CD4-positive, alpha-beta memory T cell (primary cell): ENCODE measurements at regions not wholly inside any gene's neighbourhood (a gene's known extent, or its start where the extent isn't known, plus 50 kb on each side); places are given as distances from the start of the nearest gene placed in this dataset.

Experiments used
- CTCF ChIA-PET: fragments of 350-600 bp; sonication (Branson Sonifier 250); formaldehyde crosslinking; loops from one replicate; lab custom pipeline; 2021; ENCODE audit warnings: inconsistent platforms; ENCODE audit not compliant: partially characterized antibody; lab: Charles Lee
- POLR2A ChIA-PET: fragments of 350-600 bp; sonication (Branson Sonifier 250); formaldehyde crosslinking; loops from one replicate; lab custom pipeline; 2021; ENCODE audit not compliant: partially characterized antibody; lab: Charles Lee
- DNase-seq, 5 donors: peaks; one replicate each; pipeline versions ENCODE4 v3.0.0 to v3.0.0-alpha.2; 2020 to 2022; ENCODE audit warnings: mixed read lengths in 1 of 5
- H3K27ac ChIP-seq: one replicate; pipeline ENCODE4 v1.7.0; 2013; ENCODE audit warnings: low read depth, low read length
- H3K27me3 ChIP-seq: 2 replicates; pipeline ENCODE4 v1.7.0; 2013; ENCODE audit warnings: mild to moderate bottlenecking, low read length, moderate library complexity; ENCODE audit not compliant: insufficient read depth
- H3K36me3 ChIP-seq: 2 replicates; pipeline ENCODE4 v1.7.0; 2013; ENCODE audit warnings: mild to moderate bottlenecking, low read length, moderate library complexity; ENCODE audit not compliant: insufficient read depth
- H3K4me1 ChIP-seq: 2 replicates; pipeline ENCODE4 v1.7.0; 2013; ENCODE audit warnings: mild to moderate bottlenecking, low read length, moderate library complexity; ENCODE audit not compliant: insufficient read depth
- H3K4me3 ChIP-seq, 2 donors: one replicate each; pipeline ENCODE4 v1.7.0; 2013; ENCODE audit warnings: low read length in 2 of 2, mild to moderate bottlenecking in 1 of 2
- H3K9me3 ChIP-seq, 2 donors: one replicate each; pipeline ENCODE4 v1.7.0; 2013; ENCODE audit warnings: low read length in 2 of 2, control low read depth in 1 of 2; ENCODE audit not compliant: control insufficient read depth in 1 of 2
- H3K27ac Mint-ChIP-seq, 7 donors: one replicate each; pipeline ENCODE4 v1.8.0; 2020 to 2021; ENCODE audit warnings: mixed read lengths in 7 of 7, mild to moderate bottlenecking in 6 of 7, inconsistent platforms in 3 of 7, moderate library complexity in 3 of 7
- H3K27me3 Mint-ChIP-seq, 2 donors: one replicate each; pipeline ENCODE4 v1.8.0; 2020 to 2021; ENCODE audit warnings: mixed read lengths in 2 of 2
- H3K36me3 Mint-ChIP-seq, 2 donors: one replicate each; pipeline ENCODE4 v1.8.0; 2020 to 2021; ENCODE audit warnings: mixed read lengths in 2 of 2, inconsistent platforms in 1 of 2, mild to moderate bottlenecking in 1 of 2
- H3K4me1 Mint-ChIP-seq, 4 donors: one replicate each; pipeline ENCODE4 v1.8.0; 2020 to 2021; ENCODE audit warnings: mixed read lengths in 4 of 4, mild to moderate bottlenecking in 1 of 4
- H3K4me3 Mint-ChIP-seq, 8 donors: one replicate each; pipeline ENCODE4 v1.8.0; 2020 to 2021; ENCODE audit warnings: mixed read lengths in 8 of 8, mild to moderate bottlenecking in 7 of 8, moderate library complexity in 6 of 8, inconsistent platforms in 3 of 8
- H3K9me3 Mint-ChIP-seq, 8 donors: one replicate each; pipeline ENCODE4 v1.8.0; 2020 to 2021; ENCODE audit warnings: mixed read lengths in 8 of 8, mild to moderate bottlenecking in 5 of 8, inconsistent platforms in 3 of 8, moderate library complexity in 1 of 8
- intact Hi-C: fragments of 100-400 bp; cut with micrococcal nuclease; formaldehyde crosslinking; loops from one replicate; pipeline ENCODE4 v1.15.1; 2023

- no peaks in the 10 kb centered on the region for H3K4me1 ChIP-seq
- no peak for DNase-seq
- no peak overlapping the region for H3K4me3 ChIP-seq
- Mint-ChIP-seq H3K36me3 (no peaks in the 10 kb centered on the region), H3K27me3 (peaks cover 4 to 6% of the 10 kb centered on the region in 2 donors), H3K9me3 (no peaks in the 10 kb centered on the region), H3K4me3 (no peak overlapping the region), H3K4me1 (no peaks in the 10 kb centered on the region), H3K27ac (no peak overlapping the region)
- CTCF ChIA-PET = no interaction called here
- POLR2A ChIA-PET = no interaction called here
- H3K27ac ChIP-seq = no peak overlapping the region
- H3K27me3 ChIP-seq = no peaks in the 10 kb centered on the region
- intact Hi-C loops = no loop called here
- no peaks in the 10 kb centered on the region for H3K9me3 ChIP-seq
- H3K36me3 ChIP-seq = no peaks in the 10 kb centered on the region
Measured at GRCh38 chr10:62471711-62472110, 97.5 kb downstream of the ZNF365 start.

DNA sequence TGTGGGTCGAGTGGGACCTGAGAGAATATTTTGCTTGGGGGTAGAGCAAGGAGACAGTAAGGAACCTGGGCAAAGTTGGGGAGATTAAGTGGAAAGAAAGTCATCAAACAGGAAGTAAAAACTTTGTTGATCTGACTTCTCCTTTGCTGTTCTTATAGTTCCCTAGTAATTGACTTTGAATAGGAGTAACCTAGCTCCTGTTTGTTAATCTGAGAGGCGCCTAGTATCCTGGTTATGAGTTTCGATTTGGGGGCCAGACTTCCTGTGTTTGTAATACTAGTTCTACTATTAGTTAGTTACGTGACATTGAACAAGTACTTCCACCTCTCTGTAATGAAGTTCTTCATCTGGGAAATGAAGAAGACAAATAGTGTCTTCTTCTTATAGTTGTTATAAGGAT is 99.1 kb downstream of the ZNF365 start:
- CTCF ChIA-PET = no interaction called here
- Mint-ChIP-seq H3K9me3 (peaks cover 0 to 4% (median 0%) of the 10 kb centered on the region in 8 donors), H3K27me3 (peaks cover 4 to 6% of the 10 kb centered on the region in 2 donors), H3K36me3 (peaks cover 0 to 4% of the 10 kb centered on the region in 2 donors), H3K27ac (no peak overlapping the region), H3K4me1 (no peaks in the 10 kb centered on the region), H3K4me3 (no peak overlapping the region)
- Histone ChIP-seq H3K27ac (no peak overlapping the region), H3K36me3 (no peaks in the 10 kb centered on the region), H3K9me3 (no peaks in the 10 kb centered on the region), H3K27me3 (no peaks in the 10 kb centered on the region), H3K4me1 (no peaks in the 10 kb centered on the region), H3K4me3 (no peak overlapping the region)
- no peak for DNase-seq
- intact Hi-C loops = no loop called here
- POLR2A ChIA-PET = no interaction called here

DNA sequence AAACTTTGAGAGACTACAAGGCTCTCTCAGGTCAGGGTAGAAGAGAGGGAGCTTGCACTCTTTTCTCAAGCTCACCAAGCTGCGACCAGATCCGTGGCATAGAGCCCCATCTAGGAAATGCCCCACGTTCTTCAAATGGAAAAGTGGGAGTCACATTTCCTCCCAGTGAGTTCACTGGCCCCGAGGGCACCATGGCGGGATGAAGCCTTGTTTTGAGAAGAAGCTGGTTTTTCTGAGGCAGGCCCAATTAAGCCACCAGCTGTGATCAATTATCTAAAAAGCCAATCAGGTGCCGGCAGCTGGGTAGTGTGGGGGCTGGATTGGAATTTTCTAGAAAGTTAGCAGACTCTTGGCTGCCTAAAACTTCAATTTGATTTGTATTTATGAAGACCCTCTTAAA is 101.4 kb downstream of the ZNF365 start:
- H3K27me3 ChIP-seq = no peaks in the 10 kb centered on the region
- Mint-ChIP-seq H3K27me3 (peaks cover 3 to 6% of the 10 kb centered on the region in 2 donors), H3K4me1 (no peaks in the 10 kb centered on the region), H3K9me3 (peaks cover 0 to 4% (median 0%) of the 10 kb centered on the region in 8 donors), H3K36me3 (peaks cover 0 to 4% of the 10 kb centered on the region in 2 donors), H3K4me3 (no peak overlapping the region), H3K27ac (no peak overlapping the region)
- no peaks in the 10 kb centered on the region for H3K36me3 ChIP-seq
- no peak overlapping the region for H3K4me3 ChIP-seq
- H3K27ac ChIP-seq = no peak overlapping the region
- H3K4me1 ChIP-seq = no peaks in the 10 kb centered on the region
- DNase-seq = no peak
- intact Hi-C loops = no loop called here
- ChIA-PET CTCF (no interaction called here), POLR2A (no interaction called here)
- no peaks in the 10 kb centered on the region for H3K9me3 ChIP-seq

DNA sequence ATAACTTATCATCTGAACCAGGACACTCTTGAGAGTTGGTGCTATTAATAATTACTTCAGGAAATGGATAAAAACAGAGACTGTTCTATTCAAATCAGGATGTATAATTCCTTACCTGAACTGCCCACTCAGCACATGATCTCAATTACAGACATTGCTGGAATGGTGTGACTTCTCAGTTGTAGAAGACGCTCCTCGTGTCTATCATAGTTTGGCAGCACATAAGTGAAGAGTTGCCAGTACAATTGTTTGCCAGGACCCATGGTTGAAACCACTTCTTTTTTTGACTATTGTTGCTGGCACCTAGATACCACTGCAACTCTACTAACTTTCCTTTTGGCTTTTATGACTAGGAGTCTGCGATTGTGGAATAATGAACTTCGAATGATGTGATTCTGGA is 105.4 kb downstream of the ZNF365 start:
- peaks cover 0 to 5% of the 10 kb centered on the region in 2 donors for H3K27me3 Mint-ChIP-seq
- H3K9me3 Mint-ChIP-seq = peaks cover 0 to 6% (median 0%) of the 10 kb centered on the region in 8 donors
- no peaks in the 10 kb centered on the region for H3K9me3 ChIP-seq
- no peak overlapping the region for H3K27ac Mint-ChIP-seq
- H3K36me3 ChIP-seq = no peaks in the 10 kb centered on the region
- peaks cover 0 to 4% of the 10 kb centered on the region in 2 donors for H3K36me3 Mint-ChIP-seq
- no peak overlapping the region for H3K4me3 Mint-ChIP-seq
- no peaks in the 10 kb centered on the region for H3K27me3 ChIP-seq
- DNase-seq = no peak
- H3K27ac ChIP-seq = no peak overlapping the region
- no peak overlapping the region for H3K4me3 ChIP-seq
- H3K4me1 Mint-ChIP-seq = peaks cover 0 to 9% (median 4%) of the 10 kb centered on the region in 4 donors
- intact Hi-C loops = no loop called here
- no peaks in the 10 kb centered on the region for H3K4me1 ChIP-seq
- ChIA-PET CTCF (no interaction called here), POLR2A (no interaction called here)

GRCh38 chr10:62480196-62480595 is 106.0 kb downstream of the ZNF365 start:
- no peaks in the 10 kb centered on the region for H3K27me3 ChIP-seq
- Mint-ChIP-seq H3K27ac (no peak overlapping the region), H3K27me3 (no peaks in the 10 kb centered on the region), H3K36me3 (peaks cover 0 to 4% of the 10 kb centered on the region in 2 donors), H3K4me3 (no peak overlapping the region), H3K4me1 (peaks cover 0 to 9% (median 4%) of the 10 kb centered on the region in 4 donors), H3K9me3 (peaks cover 0 to 6% (median 0%) of the 10 kb centered on the region in 8 donors)
- no peak overlapping the region for H3K27ac ChIP-seq
- ChIA-PET CTCF (interaction anchor here (1.0 kb wide), 1 partner anchor 13 kb away, joined by 4 read pairs; no protein-coding TSS in a partner anchor), POLR2A (no interaction called here)
- no peaks in the 10 kb centered on the region for H3K4me1 ChIP-seq
- no peaks in the 10 kb centered on the region for H3K9me3 ChIP-seq
- no peak for DNase-seq
- H3K4me3 ChIP-seq = no peak overlapping the region
- intact Hi-C loops = no loop called here
- H3K36me3 ChIP-seq = no peaks in the 10 kb centered on the region

- Mint-ChIP-seq H3K4me3 (no peak overlapping the region), H3K9me3 (peaks cover 0 to 3% (median 0%) of the 10 kb centered on the region in 8 donors), H3K4me1 (peaks cover 0 to 9% (median 4%) of the 10 kb centered on the region in 4 donors), H3K36me3 (no peaks in the 10 kb centered on the region), H3K27me3 (no peaks in the 10 kb centered on the region), H3K27ac (no peak overlapping the region)
- CTCF ChIA-PET = interaction anchor here (0.8 kb wide), 1 partner anchor 20 kb away, joined by 3 read pairs; no protein-coding TSS in a partner anchor
- H3K4me3 ChIP-seq = no peak overlapping the region
- no peaks in the 10 kb centered on the region for H3K27me3 ChIP-seq
- no peaks in the 10 kb centered on the region for H3K36me3 ChIP-seq
- H3K4me1 ChIP-seq = no peaks in the 10 kb centered on the region
- no peak overlapping the region for H3K27ac ChIP-seq
- H3K9me3 ChIP-seq = no peaks in the 10 kb centered on the region
- intact Hi-C loops = no loop called here
- DNase-seq = no peak
- POLR2A ChIA-PET = no interaction called here
Measured at GRCh38 chr10:62482581-62482980, 108.4 kb downstream of the ZNF365 start.

DNA sequence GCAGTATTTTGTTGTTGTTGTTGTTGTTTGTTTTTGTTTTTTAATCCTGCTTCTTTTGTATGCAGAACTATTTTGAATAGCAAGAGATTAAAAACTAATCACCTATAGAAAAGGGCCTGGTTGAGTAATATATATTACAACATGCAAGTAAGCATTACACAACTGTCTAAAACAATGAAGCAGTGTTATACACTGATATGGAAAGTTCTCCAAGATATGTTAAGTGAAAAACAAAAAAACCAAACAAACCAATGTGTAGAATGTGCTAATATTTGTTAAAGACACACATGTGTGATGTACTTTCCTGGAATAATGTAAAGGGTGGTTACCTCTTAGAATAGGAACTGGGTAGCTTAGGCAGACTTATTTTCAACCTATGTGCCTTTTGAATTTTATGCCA is 117.4 kb downstream of the ZNF365 start:
- DNase-seq = no peak
- Histone ChIP-seq H3K27ac (no peak overlapping the region), H3K9me3 (no peaks in the 10 kb centered on the region), H3K4me1 (no peaks in the 10 kb centered on the region), H3K27me3 (no peaks in the 10 kb centered on the region), H3K36me3 (no peaks in the 10 kb centered on the region), H3K4me3 (no peak overlapping the region)
- ChIA-PET POLR2A (interaction anchor here (0.8 kb wide), 1 partner anchor 592 kb away, joined by 5 read pairs; no protein-coding TSS in a partner anchor), CTCF (interaction anchor here (0.7 to 3.5 kb wide), 6 partner anchors 8 to 666 kb away, joined by 3 to 16 read pairs (median 4); no protein-coding TSS in a partner anchor)
- Mint-ChIP-seq H3K27me3 (peaks cover 1 to 2% of the 10 kb centered on the region in 2 donors), H3K9me3 (no peaks in the 10 kb centered on the region), H3K36me3 (no peaks in the 10 kb centered on the region), H3K4me3 (no peak overlapping the region), H3K4me1 (peaks cover 0 to 2% (median 0%) of the 10 kb centered on the region in 4 donors), H3K27ac (no peak overlapping the region)
- intact Hi-C loops = no loop called here
